Superior temporal gyrus (tissue), 1 donor: ENCODE measurements at regions not wholly inside any gene's neighbourhood (a gene's known extent, or its start where the extent isn't known, plus 50 kb on each side); places are given as distances from the start of the nearest gene placed in this dataset.
"Not testable (repeated sequence)": the region's sequence is repeated elsewhere in the genome, so short reads cannot be mapped to it uniquely, and the experiment has no call there.

ENCODE experiments used
- DNase-seq: peaks from one replicate; pipeline ENCODE4 v3.0.0-alpha.2; 2016; ENCODE audit errors: extremely low spot score

- DNase-seq: no peak
Observed at GRCh38 chr3:110995461-110996231, 76.0 kb upstream of the NECTIN3 start.

- DNase-seq: not testable (repeated sequence)
Observed at GRCh38 chr3:110998766-110999165, 72.8 kb upstream of the NECTIN3 start.

DNA sequence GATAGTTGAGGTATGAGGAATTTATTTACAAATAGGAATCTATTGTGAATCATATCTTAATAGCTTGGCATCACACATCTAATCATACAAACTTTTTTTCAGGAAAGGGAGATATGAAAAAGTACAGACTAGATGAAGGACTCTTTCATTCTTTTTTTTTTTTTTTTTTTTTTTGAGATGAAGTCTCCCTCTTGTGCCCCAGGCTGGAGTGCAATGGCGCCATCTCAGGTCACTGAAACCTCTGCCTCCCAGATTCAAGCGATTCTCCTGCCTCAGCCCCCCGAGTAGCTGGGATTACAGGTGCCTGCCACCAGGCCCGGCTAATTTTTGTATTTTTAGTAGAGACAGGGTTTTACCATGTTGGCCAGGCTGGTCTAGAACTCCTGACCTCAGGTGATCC lies 65.1 kb upstream of the NECTIN3 start:
- not testable (repeated sequence) for DNase-seq

- DNase-seq: no peak
Observed at GRCh38 chr3:111012388-111013248, 59.0 kb upstream of the NECTIN3 start.
